CD4-positive, CD25-positive, alpha-beta regulatory T cell (primary cell): ENCODE measurements at regions not wholly inside any gene's neighbourhood (a gene's known extent, or its start where the extent isn't known, plus 50 kb on each side); places are given as distances from the start of the nearest gene placed in this dataset.

Source experiments
- ATAC-seq, 2 donors: fragments of 150-1000 bp; cut with Tn5 transposase; one replicate each; pipeline ENCODE4 v1.10.0; 2021; ENCODE audit warnings: low read depth in 2 of 2, moderate number of reproducible peaks in 2 of 2, moderate library complexity in 1 of 2
- DNase-seq, 3 donors: peaks; one replicate each; pipeline versions ENCODE4 v3.0.0 to v3.0.0-alpha.2; 2012 to 2022; ENCODE audit warnings: mixed read lengths in 1 of 3
- H3K27ac ChIP-seq: one replicate; pipeline ENCODE4 v1.7.0; 2013; ENCODE audit warnings: mild to moderate bottlenecking, low read length; ENCODE audit not compliant: insufficient read depth, poor library complexity, severe bottlenecking
- H3K27me3 ChIP-seq: one replicate; pipeline ENCODE4 v1.7.0; 2013; ENCODE audit warnings: low read length; ENCODE audit not compliant: control insufficient read depth, insufficient read depth
- H3K36me3 ChIP-seq: one replicate; pipeline ENCODE4 v1.7.0; 2013; ENCODE audit warnings: mild to moderate bottlenecking, low read length, moderate library complexity; ENCODE audit not compliant: control insufficient read depth, insufficient read depth
- H3K4me1 ChIP-seq: 2 replicates; pipeline ENCODE4 v1.7.0; 2013; ENCODE audit warnings: mild to moderate bottlenecking, low read length; ENCODE audit not compliant: insufficient read depth, control insufficient read depth, poor library complexity, severe bottlenecking
- H3K4me3 ChIP-seq: one replicate; pipeline ENCODE4 v1.7.0; 2013; ENCODE audit warnings: low read depth, mild to moderate bottlenecking, low read length, moderate library complexity
- H3K9me3 ChIP-seq, 2 experiments: 1 replicate in 1 of 2; 2 replicates in 1 of 2; pipeline ENCODE4 v1.7.0; 2013; ENCODE audit warnings: low read length in 2 of 2, mild to moderate bottlenecking in 1 of 2, moderate library complexity in 1 of 2; ENCODE audit not compliant: control insufficient read depth in 2 of 2
- H3K27ac Mint-ChIP-seq, 3 donors: one replicate each; pipeline ENCODE4 v1.8.0; 2020 to 2022; ENCODE audit warnings: mild to moderate bottlenecking in 3 of 3, mixed read lengths in 3 of 3, moderate library complexity in 2 of 3
- H3K27me3 Mint-ChIP-seq: one replicate; pipeline ENCODE4 v1.8.0; 2022; ENCODE audit warnings: mild to moderate bottlenecking, mixed read lengths
- H3K36me3 Mint-ChIP-seq: one replicate; pipeline ENCODE4 v1.8.0; 2020; ENCODE audit warnings: mixed read lengths
- H3K4me1 Mint-ChIP-seq, 4 donors: one replicate each; pipeline ENCODE4 v1.8.0; 2020 to 2022; ENCODE audit warnings: mixed read lengths in 4 of 4, mild to moderate bottlenecking in 1 of 4
- H3K4me3 Mint-ChIP-seq, 4 donors: one replicate each; pipeline ENCODE4 v1.8.0; 2020 to 2022; ENCODE audit warnings: mild to moderate bottlenecking in 4 of 4, mixed read lengths in 4 of 4, moderate library complexity in 3 of 4
- H3K9me3 Mint-ChIP-seq, 7 donors: one replicate each; pipeline ENCODE4 v1.8.0; 2020 to 2022; ENCODE audit warnings: mixed read lengths in 7 of 7, mild to moderate bottlenecking in 3 of 7, moderate library complexity in 2 of 7

DNA sequence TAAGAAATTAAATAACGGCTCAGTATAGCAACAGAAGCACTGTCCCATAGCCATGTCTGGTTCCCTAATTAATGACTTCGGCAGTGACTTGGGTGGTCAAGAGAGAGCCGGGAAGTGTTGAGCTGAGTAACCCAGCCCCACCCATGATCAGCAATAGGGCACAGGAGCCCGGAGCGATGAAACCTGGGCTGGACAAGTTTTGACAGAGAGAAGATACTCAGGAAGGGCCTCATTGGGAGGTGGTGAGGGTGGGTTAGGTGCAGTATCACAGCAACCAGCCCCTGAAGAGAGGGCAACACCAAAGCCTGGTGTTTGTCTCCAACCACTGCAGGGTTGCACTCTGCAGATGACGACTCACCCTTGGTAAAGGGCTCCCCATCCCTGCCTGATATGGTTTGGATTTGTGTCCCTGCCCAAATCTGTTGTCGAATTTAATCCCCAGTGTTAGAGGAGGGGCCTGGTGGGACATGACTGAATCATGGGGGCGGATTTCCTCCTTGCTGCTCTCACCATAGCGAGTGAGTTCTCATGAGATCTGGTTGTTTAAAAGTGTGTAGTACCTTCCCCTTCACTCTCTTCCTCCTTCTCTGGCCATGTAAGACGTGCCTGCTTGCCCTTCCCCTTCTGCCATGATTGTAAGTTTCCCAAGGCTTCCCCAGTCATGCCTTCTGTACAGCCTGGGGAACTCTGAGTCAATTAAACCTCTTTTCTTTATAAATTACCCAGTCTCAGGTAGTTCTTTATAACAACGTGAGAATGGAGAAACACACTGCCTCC lies 124.9 kb upstream of the MED13L start:
- H3K27ac ChIP-seq, result no peak overlapping the region
- peaks cover 2% of the 10 kb centered on the region for H3K27me3 ChIP-seq
- H3K9me3 ChIP-seq, result peaks cover 0 to 5% of the 10 kb centered on the region in 2 experiments

DNA sequence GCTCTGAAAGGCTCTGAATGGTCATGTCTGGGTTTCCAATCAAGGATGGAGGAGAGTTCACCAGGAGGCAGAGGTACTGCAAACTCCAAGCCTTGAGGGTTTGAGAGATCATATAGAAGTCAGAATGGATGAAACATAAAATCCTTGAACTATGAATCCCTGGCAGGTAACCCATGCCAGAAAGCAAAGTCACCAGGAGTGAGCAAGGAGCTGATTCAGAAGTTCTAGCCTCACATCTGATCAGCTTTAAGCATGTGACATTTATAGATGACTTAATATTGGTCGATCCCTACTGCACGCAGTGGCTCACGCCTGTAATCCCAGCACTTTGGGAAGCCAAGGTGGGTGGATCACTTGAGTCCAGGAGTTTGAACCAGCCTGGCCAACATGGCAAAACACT lies 126.1 kb upstream of the MED13L start:
- no peaks in the 10 kb centered on the region for H3K4me1 ChIP-seq
- peak overlapping the region in 1 of 3 donors; percentile 60 for H3K27ac Mint-ChIP-seq
- peaks cover 0 to under 1% of the 10 kb centered on the region in 2 experiments for H3K9me3 ChIP-seq
- H3K4me3 ChIP-seq, result no peak overlapping the region
- H3K9me3 Mint-ChIP-seq, result peaks cover 0 to 16% (median 2%) of the 10 kb centered on the region in 7 donors
- H3K36me3 ChIP-seq, result no peaks in the 10 kb centered on the region
- H3K4me3 Mint-ChIP-seq, result no peak overlapping the region
- no peaks in the 10 kb centered on the region for H3K36me3 Mint-ChIP-seq
- H3K27me3 ChIP-seq, result peaks cover 2% of the 10 kb centered on the region
- no peak overlapping the region for H3K27ac ChIP-seq
- DNase-seq (no peak), ATAC-seq (no peak)
- H3K4me1 Mint-ChIP-seq, result peaks cover 0 to 2% (median 0%) of the 10 kb centered on the region in 4 donors
- peaks cover 4% of the 10 kb centered on the region for H3K27me3 Mint-ChIP-seq

More for the DNA sequence above, 124.9 kb upstream of the MED13L start:
- Histone ChIP-seq H3K4me1 (no peaks in the 10 kb centered on the region), H3K36me3 (no peaks in the 10 kb centered on the region), H3K4me3 (no peak overlapping the region)
- Mint-ChIP-seq H3K27ac (peak overlapping the region in 1 of 3 donors; percentile 17), H3K27me3 (peaks cover 4% of the 10 kb centered on the region), H3K4me1 (no peaks in the 10 kb centered on the region), H3K9me3 (peaks cover 0 to 19% (median 5%) of the 10 kb centered on the region in 7 donors), H3K4me3 (no peak overlapping the region), H3K36me3 (peaks cover 3% of the 10 kb centered on the region)
- DNase-seq (no peak), ATAC-seq (no peak)

DNA sequence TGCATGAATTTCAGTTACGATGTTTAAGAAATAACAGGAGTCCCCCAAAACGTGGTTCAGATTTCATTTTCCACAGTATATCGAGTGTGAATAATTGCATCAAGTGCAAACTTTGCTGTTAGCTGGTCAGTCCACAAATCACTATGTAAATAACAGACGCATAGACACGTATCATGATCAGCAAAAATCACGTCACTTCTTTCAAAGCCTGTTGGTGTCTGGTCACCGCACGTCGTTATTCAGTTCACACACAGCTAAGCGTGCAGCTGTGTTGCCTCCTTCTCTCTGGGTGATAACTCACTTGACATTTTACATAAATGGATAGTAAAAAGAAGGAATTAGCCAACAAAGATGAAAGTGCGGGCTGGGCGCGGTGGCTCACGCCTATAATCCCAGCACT lies 126.8 kb upstream of the MED13L start:
- Histone ChIP-seq H3K27me3 (peaks cover 2% of the 10 kb centered on the region), H3K4me1 (no peaks in the 10 kb centered on the region), H3K4me3 (no peak overlapping the region), H3K36me3 (no peaks in the 10 kb centered on the region), H3K27ac (no peak overlapping the region), H3K9me3 (no peaks in the 10 kb centered on the region)
- no peak for DNase-seq
- no peak overlapping the region for H3K27ac Mint-ChIP-seq
- no peak overlapping the region for H3K4me3 Mint-ChIP-seq
- H3K27me3 Mint-ChIP-seq, result peaks cover 4% of the 10 kb centered on the region
- H3K9me3 Mint-ChIP-seq, result peaks cover 0 to 9% (median 2%) of the 10 kb centered on the region in 7 donors
- ATAC-seq, result no peak
- H3K36me3 Mint-ChIP-seq, result no peaks in the 10 kb centered on the region
- H3K4me1 Mint-ChIP-seq, result peaks cover 0 to 2% (median 0%) of the 10 kb centered on the region in 4 donors

DNA sequence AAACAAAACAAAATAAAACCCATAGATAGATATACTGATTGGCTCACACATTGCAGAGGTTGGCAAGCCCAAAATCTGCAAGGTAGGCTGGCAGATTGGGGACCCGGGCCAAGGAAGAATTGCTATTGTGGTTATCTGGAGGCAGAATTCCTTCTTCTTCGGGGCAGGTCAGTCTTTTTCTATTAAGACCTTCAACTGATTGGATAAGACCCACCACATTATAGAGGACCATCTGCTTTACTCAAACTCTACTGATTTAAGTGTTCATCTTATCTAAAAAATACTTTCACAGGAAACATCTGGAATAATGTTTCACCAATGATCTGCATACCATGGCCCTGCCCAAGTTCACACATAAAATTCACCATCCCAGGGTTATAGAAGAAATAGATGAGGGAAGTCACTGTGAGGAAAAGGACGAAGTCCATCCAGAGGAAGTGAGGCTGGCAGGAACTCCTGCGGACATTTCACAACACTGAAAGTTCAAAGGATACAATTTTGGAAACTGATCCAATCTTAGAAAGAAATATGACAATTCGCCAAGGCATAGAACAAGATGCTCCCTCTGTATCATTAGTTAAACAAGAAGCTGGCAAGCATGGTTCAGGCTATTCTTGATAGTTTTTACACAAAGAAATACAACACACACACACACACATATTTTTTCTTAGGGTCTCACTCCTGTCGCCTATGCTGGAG lies 127.6 kb upstream of the MED13L start:
- Histone ChIP-seq H3K4me1 (no peaks in the 10 kb centered on the region), H3K9me3 (no peaks in the 10 kb centered on the region), H3K27ac (no peak overlapping the region), H3K4me3 (no peak overlapping the region), H3K36me3 (no peaks in the 10 kb centered on the region), H3K27me3 (no peaks in the 10 kb centered on the region)
- Mint-ChIP-seq H3K36me3 (no peaks in the 10 kb centered on the region), H3K9me3 (peaks cover 0 to 9% (median 2%) of the 10 kb centered on the region in 7 donors), H3K27ac (no peak overlapping the region), H3K27me3 (peaks cover 4% of the 10 kb centered on the region), H3K4me1 (peaks cover 0 to 2% (median 0%) of the 10 kb centered on the region in 4 donors), H3K4me3 (no peak overlapping the region)
- no peak for ATAC-seq
- DNase-seq, result no peak

DNA sequence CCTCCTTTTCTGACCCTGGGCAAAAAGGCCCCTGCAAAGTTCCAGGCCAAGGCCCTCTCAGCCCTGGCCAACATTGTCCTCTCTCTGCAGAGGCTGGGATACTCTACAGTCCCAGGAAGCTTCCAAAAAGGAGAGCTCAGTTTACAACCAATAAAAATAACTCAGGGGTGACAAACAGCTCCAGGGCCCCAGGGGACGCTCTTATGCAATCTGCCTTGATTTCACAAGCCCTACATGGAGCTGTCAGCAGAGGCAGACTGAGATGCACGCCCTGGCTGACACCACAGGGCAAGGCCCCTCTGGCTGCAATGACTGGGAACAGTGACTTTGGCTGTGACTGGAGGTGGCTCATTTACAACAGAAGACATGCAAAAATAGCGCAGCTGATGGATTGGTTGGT lies 129.0 kb upstream of the MED13L start:
- no peak for ATAC-seq
- H3K4me3 Mint-ChIP-seq, result no peak overlapping the region
- no peak for DNase-seq

DNA sequence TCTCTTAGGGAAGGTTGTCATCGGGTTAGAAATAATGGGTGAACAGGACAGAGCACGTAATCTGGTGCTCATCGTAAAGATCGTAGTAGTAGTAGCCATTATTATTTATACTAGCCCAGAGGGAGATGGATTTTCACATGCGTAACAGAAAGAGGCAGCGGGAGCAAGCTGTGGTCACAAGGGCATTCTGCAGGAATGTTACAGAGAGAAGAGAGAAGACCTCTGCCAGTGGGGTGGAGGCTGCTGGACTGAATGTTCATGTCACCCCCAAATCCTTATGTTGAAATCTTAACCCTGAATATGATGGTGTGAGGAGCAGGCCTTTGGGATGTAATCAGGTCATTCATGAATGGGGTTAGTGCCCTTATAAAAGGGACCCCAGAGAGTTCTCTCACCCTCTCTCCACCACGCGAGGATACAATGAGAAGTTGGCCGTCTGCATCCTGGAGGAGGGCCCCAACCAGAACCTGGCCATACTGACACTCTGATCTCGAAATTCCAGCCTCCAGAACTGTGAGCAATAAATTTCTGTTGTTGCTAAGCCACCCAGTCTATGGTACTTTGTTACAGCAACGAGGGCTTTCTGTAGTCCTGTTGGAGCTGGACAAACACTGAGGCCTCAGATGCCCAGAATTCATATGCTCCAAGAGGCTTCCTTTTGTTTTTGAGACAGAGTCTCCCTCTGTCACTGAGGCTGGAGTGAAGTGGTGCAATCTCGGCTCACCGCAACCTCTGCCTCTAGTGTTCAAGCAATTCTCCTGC lies 131.2 kb upstream of the MED13L start:
- Mint-ChIP-seq H3K27me3 (no peaks in the 10 kb centered on the region), H3K4me1 (peaks cover 0 to 2% (median under 1%) of the 10 kb centered on the region in 4 donors), H3K27ac (no peak overlapping the region), H3K4me3 (no peak overlapping the region), H3K36me3 (no peaks in the 10 kb centered on the region), H3K9me3 (no peaks in the 10 kb centered on the region)
- no peak overlapping the region for H3K27ac ChIP-seq
- no peaks in the 10 kb centered on the region for H3K27me3 ChIP-seq
- H3K4me3 ChIP-seq, result no peak overlapping the region
- no peak for DNase-seq
- no peaks in the 10 kb centered on the region for H3K4me1 ChIP-seq
- no peak for ATAC-seq
- no peaks in the 10 kb centered on the region for H3K36me3 ChIP-seq
- H3K9me3 ChIP-seq, result no peaks in the 10 kb centered on the region

More for the DNA sequence above, 129.0 kb upstream of the MED13L start:
- H3K4me1 Mint-ChIP-seq, result peaks cover 0 to 2% (median under 1%) of the 10 kb centered on the region in 4 donors
- H3K36me3 ChIP-seq, result no peaks in the 10 kb centered on the region
- peaks cover 4% of the 10 kb centered on the region for H3K27me3 Mint-ChIP-seq
- H3K36me3 Mint-ChIP-seq, result no peaks in the 10 kb centered on the region
- H3K27ac Mint-ChIP-seq, result no peak overlapping the region
- H3K27ac ChIP-seq, result no peak overlapping the region
- H3K27me3 ChIP-seq, result no peaks in the 10 kb centered on the region
- H3K4me1 ChIP-seq, result no peaks in the 10 kb centered on the region
- no peaks in the 10 kb centered on the region for H3K9me3 Mint-ChIP-seq
- no peaks in the 10 kb centered on the region for H3K9me3 ChIP-seq
- H3K4me3 ChIP-seq, result no peak overlapping the region

DNA sequence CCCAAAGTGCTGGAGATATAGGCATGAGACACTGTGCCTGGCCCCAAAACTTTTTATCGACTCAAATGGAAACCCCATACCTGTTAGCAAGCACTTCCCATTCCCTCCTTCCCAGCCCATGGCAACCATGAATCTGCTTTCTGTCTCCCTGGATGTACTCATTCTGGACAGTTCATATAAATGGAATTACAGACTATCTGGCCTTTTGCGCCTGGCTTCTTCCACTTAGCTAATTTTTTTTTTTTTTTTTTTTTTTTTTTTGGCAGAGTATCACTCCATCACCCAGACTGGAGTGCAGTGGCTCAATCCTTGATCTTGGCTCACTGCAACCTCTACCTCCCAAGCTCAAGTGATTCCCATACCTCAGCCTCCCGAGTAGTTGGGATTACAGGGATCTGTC lies 134.5 kb upstream of the MED13L start:
- ATAC-seq, result no peak
- Mint-ChIP-seq H3K4me3 (no peak overlapping the region), H3K27me3 (no peaks in the 10 kb centered on the region), H3K4me1 (peaks cover 0 to 2% (median under 1%) of the 10 kb centered on the region in 4 donors), H3K27ac (peak overlapping the region in 1 of 3 donors; percentile 67), H3K9me3 (no peaks in the 10 kb centered on the region), H3K36me3 (no peaks in the 10 kb centered on the region)
- no peak overlapping the region for H3K27ac ChIP-seq
- H3K36me3 ChIP-seq, result no peaks in the 10 kb centered on the region
- no peaks in the 10 kb centered on the region for H3K9me3 ChIP-seq
- no peaks in the 10 kb centered on the region for H3K4me1 ChIP-seq
- H3K27me3 ChIP-seq, result no peaks in the 10 kb centered on the region
- no peak for DNase-seq
- no peak overlapping the region for H3K4me3 ChIP-seq
